ENCODE measurements at regions not wholly inside any gene's neighbourhood (a gene's known extent, or its start where the extent isn't known, plus 50 kb on each side); places are given as distances from the start of the nearest gene placed in this dataset.

GRCh38 chr15:70336425-70337009, 238.8 kb upstream of the TLE3 start:
- TF ChIP-seq CTCF (IDR thresholded peaks at IDR 0.05 in 2 of 3, conservative IDR thresholded peaks at IDR 0.05 in 1 of 3; ENCODE audit: insufficient read depth in 2 of 3, low read depth in 1 of 3, low read length in 3 of 3) (no peak), PYGO2 (tag; IDR thresholded peaks at IDR 0.05) (no peak), YBX1 (IDR thresholded peaks at IDR 0.05) (no peak), CHD2 (IDR thresholded peaks at IDR 0.05; ENCODE audit: low read depth, low read length) (no peak), L3MBTL2 (IDR thresholded peaks at IDR 0.05) (no peak), ZNF197 (CRISPR knock-in tag; IDR thresholded peaks at IDR 0.05; ENCODE audit: low read depth) (no peak), FOSL1 (tag; conservative IDR thresholded peaks at IDR 0.05) (no peak), MAX (CRISPR knock-in tag; IDR thresholded peaks at IDR 0.05) (no peak), ZNF57 (CRISPR knock-in tag; IDR thresholded peaks at IDR 0.05) (no peak), POLR2A (conservative IDR thresholded peaks at IDR 0.05) (no peak), NR3C1 (CRISPR knock-in tag; IDR thresholded peaks at IDR 0.05) (no peak), ZNF354B (CRISPR knock-in tag; IDR thresholded peaks at IDR 0.05) (no peak)
- TF ChIP-seq, protein P1, sequence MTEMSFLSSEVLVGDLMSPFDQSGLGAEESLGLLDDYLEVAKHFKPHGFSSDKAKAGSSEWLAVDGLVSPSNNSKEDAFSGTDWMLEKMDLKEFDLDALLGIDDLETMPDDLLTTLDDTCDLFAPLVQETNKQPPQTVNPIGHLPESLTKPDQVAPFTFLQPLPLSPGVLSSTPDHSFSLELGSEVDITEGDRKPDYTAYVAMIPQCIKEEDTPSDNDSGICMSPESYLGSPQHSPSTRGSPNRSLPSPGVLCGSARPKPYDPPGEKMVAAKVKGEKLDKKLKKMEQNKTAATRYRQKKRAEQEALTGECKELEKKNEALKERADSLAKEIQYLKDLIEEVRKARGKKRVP (CRISPR knock-in tag; IDR thresholded peaks at IDR 0.05) = no peak
